HG03064 (cell line): ENCODE measurements at regions not wholly inside any gene's neighbourhood (a gene's known extent, or its start where the extent isn't known, plus 50 kb on each side); places are given as distances from the start of the nearest gene placed in this dataset.

ENCODE experiments used
- ATAC-seq: cut with Tn5 transposase; IDR thresholded peaks from one replicate; pipeline ENCODE4 v1.9.1; 2021; ENCODE audit warnings: low read depth; ENCODE audit not compliant: unreplicated experiment

GRCh38 chr3:107283948-107284347, 93.3 kb upstream of the CCDC54 start:
- ATAC-seq = no peak

GRCh38 chr3:107284612-107285011, 92.6 kb upstream of the CCDC54 start:
- no peak for ATAC-seq

- no peak for ATAC-seq
Measured at GRCh38 chr3:107285197-107285596, 92.0 kb upstream of the CCDC54 start.

GRCh38 chr3:107289354-107289753, 87.9 kb upstream of the CCDC54 start:
- no peak for ATAC-seq

- ATAC-seq = no peak
Measured at GRCh38 chr3:107294117-107294516, 83.1 kb upstream of the CCDC54 start.

- no peak for ATAC-seq
Measured at GRCh38 chr3:107297597-107297996, 79.6 kb upstream of the CCDC54 start.

GRCh38 chr3:107307205-107307604, 70.0 kb upstream of the CCDC54 start:
- no peak for ATAC-seq

- ATAC-seq = no peak
Measured at GRCh38 chr3:107308716-107309115, 68.5 kb upstream of the CCDC54 start.

- no peak for ATAC-seq
Measured at GRCh38 chr3:107309312-107309711, 67.9 kb upstream of the CCDC54 start.

- no peak for ATAC-seq
Measured at GRCh38 chr3:107313711-107314110, 63.5 kb upstream of the CCDC54 start.

GRCh38 chr3:107315141-107315540, 62.1 kb upstream of the CCDC54 start:
- ATAC-seq = no peak

- no peak for ATAC-seq
Measured at GRCh38 chr3:107323723-107324122, 53.5 kb upstream of the CCDC54 start.

- ATAC-seq = no peak
Measured at GRCh38 chr3:107325446-107325845, 51.8 kb upstream of the CCDC54 start.
